H9 (cell line): ENCODE measurements at regions not wholly inside any gene's neighbourhood (a gene's known extent, or its start where the extent isn't known, plus 50 kb on each side); places are given as distances from the start of the nearest gene placed in this dataset.

Source experiments
- DNase-seq: peaks from one replicate; pipeline ENCODE4 v3.0.0-alpha.2; 2017
- H2AFZ ChIP-seq: one replicate; pipeline ENCODE4 v1.6.1; 2013; ENCODE audit warnings: mild to moderate bottlenecking, low read length, control low read depth, moderate library complexity
- H2AK5ac ChIP-seq: 2 replicates; pipeline ENCODE4 v1.6.1; 2013; ENCODE audit warnings: low read length, control low read depth, mixed read lengths; ENCODE audit not compliant: insufficient read length
- H2BK120ac ChIP-seq: one replicate; pipeline ENCODE4 v1.6.1; 2013; ENCODE audit warnings: low read depth, mild to moderate bottlenecking, low read length, control low read depth, inconsistent platforms; ENCODE audit not compliant: poor library complexity, severe bottlenecking
- H2BK12ac ChIP-seq: 2 replicates; pipeline ENCODE4 v1.6.1; 2013; ENCODE audit warnings: low read length, control low read depth, mixed read lengths, low read depth; ENCODE audit not compliant: insufficient read length
- H2BK15ac ChIP-seq: 2 replicates; pipeline ENCODE4 v1.6.1; 2013; ENCODE audit warnings: low read depth, low read length, control low read depth
- H2BK20ac ChIP-seq: one replicate; pipeline ENCODE4 v1.6.1; 2013; ENCODE audit warnings: low read depth, mild to moderate bottlenecking, low read length, control low read depth, inconsistent platforms; ENCODE audit not compliant: poor library complexity, severe bottlenecking
- H2BK5ac ChIP-seq: 2 replicates; pipeline ENCODE4 v1.6.1; 2013; ENCODE audit warnings: low read length, control low read depth, mixed read lengths; ENCODE audit not compliant: insufficient read length
- H3K14ac ChIP-seq: 2 replicates; pipeline ENCODE4 v1.6.1; 2013; ENCODE audit warnings: low read length, control low read depth; ENCODE audit not compliant: insufficient read depth
- H3K18ac ChIP-seq: 2 replicates; pipeline ENCODE4 v1.6.1; 2013; ENCODE audit warnings: low read depth, mild to moderate bottlenecking, mixed read lengths, low read length, control low read depth; ENCODE audit not compliant: insufficient read length
- H3K23ac ChIP-seq: 2 replicates; pipeline ENCODE4 v1.6.1; 2013; ENCODE audit warnings: low read length, control low read depth, mixed read lengths, low read depth; ENCODE audit not compliant: insufficient read length
- H3K23me2 ChIP-seq: 2 replicates; pipeline ENCODE4 v1.6.1; 2013; ENCODE audit warnings: low read depth, mild to moderate bottlenecking, mixed read lengths, low read length, control low read depth; ENCODE audit not compliant: insufficient read length, poor library complexity, severe bottlenecking
- H3K27ac ChIP-seq: 2 replicates; pipeline ENCODE4 v1.5.1; 2013; ENCODE audit warnings: low read length, control low read depth, mixed read lengths, low read depth; ENCODE audit not compliant: insufficient read length
- H3K27me3 ChIP-seq: 2 replicates; pipeline ENCODE4 v1.6.1; 2013; ENCODE audit warnings: low read length, control low read depth, inconsistent platforms; ENCODE audit not compliant: insufficient read depth
- H3K4ac ChIP-seq: 2 replicates; pipeline ENCODE4 v1.6.1; 2013; ENCODE audit warnings: low read depth, mild to moderate bottlenecking, control low read depth, inconsistent platforms, low read length, moderate library complexity
- H3K4me1 ChIP-seq: 2 replicates; pipeline ENCODE4 v1.6.1; 2013; ENCODE audit warnings: low read length, control low read depth, inconsistent platforms; ENCODE audit not compliant: insufficient read depth
- H3K4me2 ChIP-seq: 2 replicates; pipeline ENCODE4 v1.6.1; 2013; ENCODE audit warnings: low read length, control low read depth, mixed read lengths; ENCODE audit not compliant: insufficient read length, insufficient read depth
- H3K56ac ChIP-seq: 2 replicates; pipeline ENCODE4 v1.6.1; 2013; ENCODE audit warnings: low read depth, mild to moderate bottlenecking, mixed read lengths, low read length, control low read depth; ENCODE audit not compliant: insufficient read length
- H3K79me1 ChIP-seq: 2 replicates; pipeline ENCODE4 v1.6.1; 2013; ENCODE audit warnings: low read depth, mild to moderate bottlenecking, moderate library complexity, low read length, control low read depth, inconsistent platforms; ENCODE audit not compliant: insufficient read depth, poor library complexity, severe bottlenecking
- H3K79me2 ChIP-seq: 2 replicates; pipeline ENCODE4 v1.6.1; 2013; ENCODE audit warnings: low read length, control low read depth, inconsistent platforms; ENCODE audit not compliant: insufficient read depth
- H3K9ac ChIP-seq: 2 replicates; pipeline ENCODE4 v1.6.1; 2013; ENCODE audit warnings: low read length, control low read depth, mixed read lengths; ENCODE audit not compliant: insufficient read length; ENCODE audit errors: extremely low read depth
- H3K9me3 ChIP-seq: one replicate; pipeline ENCODE4 v1.6.1; 2013; ENCODE audit warnings: low read depth, low read length, inconsistent platforms; ENCODE audit not compliant: control insufficient read depth
- H3T11ph ChIP-seq: one replicate; pipeline ENCODE4 v1.6.1; 2013; ENCODE audit warnings: mild to moderate bottlenecking, low read length, control low read depth, inconsistent platforms
- H4K20me1 ChIP-seq: one replicate; pipeline ENCODE4 v1.6.1; 2013; ENCODE audit not compliant: control insufficient read depth, insufficient read length, insufficient read depth
- H4K5ac ChIP-seq: 2 replicates; pipeline ENCODE4 v1.6.1; 2013; ENCODE audit warnings: low read depth, mild to moderate bottlenecking, mixed read lengths, low read length, control low read depth; ENCODE audit not compliant: insufficient read length
- H4K8ac ChIP-seq: replicated peaks from 2 replicates; pipeline ENCODE4 v1.6.1; 2013; ENCODE audit warnings: low read length, control low read depth, mixed read lengths, low read depth; ENCODE audit not compliant: insufficient read length
- H4K91ac ChIP-seq: 2 replicates; pipeline ENCODE4 v1.6.1; 2013; ENCODE audit warnings: low read depth, mild to moderate bottlenecking, moderate library complexity, mixed read lengths, low read length, control low read depth; ENCODE audit not compliant: insufficient read length
- H3K27ac Mint-ChIP-seq, 3 experiments: 2 replicates in 2 of 3; 3 replicates in 1 of 3; pipeline ENCODE4 v1.8.0; 2020 to 2021; ENCODE audit warnings: mixed read lengths in 3 of 3, mild to moderate bottlenecking in 1 of 3, moderate library complexity in 1 of 3
- H3K27me3 Mint-ChIP-seq: 2 replicates; pipeline ENCODE4 v1.8.0; 2021; ENCODE audit warnings: low read depth, mild to moderate bottlenecking, moderate library complexity, mixed read lengths
- H3K36me3 Mint-ChIP-seq, 3 experiments: 2 replicates in 2 of 3; 3 replicates in 1 of 3; pipeline ENCODE4 v1.8.0; 2020 to 2021; ENCODE audit warnings: low read depth in 3 of 3, mixed read lengths in 3 of 3; ENCODE audit not compliant: insufficient read depth in 1 of 3
- H3K4me1 Mint-ChIP-seq, 2 experiments: 2 replicates each; pipeline ENCODE4 v1.8.0; 2020; ENCODE audit warnings: mixed read lengths in 2 of 2
- H3K4me3 Mint-ChIP-seq, 2 experiments: 2 replicates in 1 of 2; 3 replicates in 1 of 2; pipeline ENCODE4 v1.8.0; 2020 to 2021; ENCODE audit warnings: mild to moderate bottlenecking in 2 of 2, mixed read lengths in 2 of 2, moderate library complexity in 1 of 2
- H3K9me3 Mint-ChIP-seq, 2 experiments: 2 replicates in 1 of 2; 3 replicates in 1 of 2; pipeline ENCODE4 v1.8.0; 2020; ENCODE audit warnings: mild to moderate bottlenecking in 2 of 2, mixed read lengths in 2 of 2, moderate library complexity in 1 of 2
- WGBS: extraction: QIAGEN DNeasy Blood & Tissue Kit; methylation state at CpG from one replicate; pipeline ENCODE4 v1.1.7; 2013; ENCODE audit warnings: missing lambda C conversion rate, low lambda C conversion rate, mixed read lengths; ENCODE audit not compliant: insufficient read length; ENCODE audit errors: extremely low coverage; 5-methylcytosine and 5-hydroxymethylcytosine counted together
- TF ChIP-seq, protein P1 (sequence below): fragments of 200-600 bp; sonication (generic); conservative IDR thresholded peaks from 3 replicates; pipeline ENCODE4 v1.8.0; 2021; ENCODE audit warnings: antibody characterized with exemption, mild to moderate bottlenecking

GRCh38 chr11:33989461-33989860 lies 62.1 kb upstream of the CAPRIN1 start:
- no peak overlapping the region for H4K91ac ChIP-seq
- no peak overlapping the region for H4K5ac ChIP-seq
- H3K79me2 ChIP-seq, result no peaks in the 10 kb centered on the region
- H3K9ac ChIP-seq, result no peak overlapping the region
- no peak overlapping the region for H2BK20ac ChIP-seq
- Mint-ChIP-seq H3K27ac (no peak overlapping the region), H3K27me3 (no peaks in the 10 kb centered on the region; the same call in none of the 2 replicates), H3K36me3 (no peaks in the 10 kb centered on the region; a peak in 1 of 7 replicates), H3K4me3 (no peak overlapping the region), H3K9me3 (peaks cover 14 to 16% of the 10 kb centered on the region in 2 experiments; a peak in 4 of 5 replicates), H3K4me1 (peaks cover 4 to 5% of the 10 kb centered on the region in 2 experiments; a peak in 2 of 4 replicates)
- H4K20me1 ChIP-seq, result no peaks in the 10 kb centered on the region
- DNase-seq, result no peak
- no peak overlapping the region for H2BK15ac ChIP-seq
- no peak overlapping the region for H3T11ph ChIP-seq
- no peak overlapping the region for H2BK120ac ChIP-seq
- H2BK12ac ChIP-seq, result no peak overlapping the region
- H3K23me2 ChIP-seq, result no peaks in the 10 kb centered on the region
- no peak overlapping the region for H3K23ac ChIP-seq
- no peak overlapping the region for H3K4me2 ChIP-seq
- H3K4me1 ChIP-seq, result no peaks in the 10 kb centered on the region
- H2BK5ac ChIP-seq, result no peak overlapping the region
- no peak overlapping the region for H3K18ac ChIP-seq
- H3K4ac ChIP-seq, result no peak overlapping the region
- no peak overlapping the region for H3K27ac ChIP-seq
- H2AFZ ChIP-seq, result no peak overlapping the region
- no peaks in the 10 kb centered on the region for H3K9me3 ChIP-seq
- no peak overlapping the region for H3K56ac ChIP-seq
- no peaks in the 10 kb centered on the region for H3K27me3 ChIP-seq
- H2AK5ac ChIP-seq, result no peak overlapping the region
- H3K14ac ChIP-seq, result no peak overlapping the region
- TF ChIP-seq, protein P1, sequence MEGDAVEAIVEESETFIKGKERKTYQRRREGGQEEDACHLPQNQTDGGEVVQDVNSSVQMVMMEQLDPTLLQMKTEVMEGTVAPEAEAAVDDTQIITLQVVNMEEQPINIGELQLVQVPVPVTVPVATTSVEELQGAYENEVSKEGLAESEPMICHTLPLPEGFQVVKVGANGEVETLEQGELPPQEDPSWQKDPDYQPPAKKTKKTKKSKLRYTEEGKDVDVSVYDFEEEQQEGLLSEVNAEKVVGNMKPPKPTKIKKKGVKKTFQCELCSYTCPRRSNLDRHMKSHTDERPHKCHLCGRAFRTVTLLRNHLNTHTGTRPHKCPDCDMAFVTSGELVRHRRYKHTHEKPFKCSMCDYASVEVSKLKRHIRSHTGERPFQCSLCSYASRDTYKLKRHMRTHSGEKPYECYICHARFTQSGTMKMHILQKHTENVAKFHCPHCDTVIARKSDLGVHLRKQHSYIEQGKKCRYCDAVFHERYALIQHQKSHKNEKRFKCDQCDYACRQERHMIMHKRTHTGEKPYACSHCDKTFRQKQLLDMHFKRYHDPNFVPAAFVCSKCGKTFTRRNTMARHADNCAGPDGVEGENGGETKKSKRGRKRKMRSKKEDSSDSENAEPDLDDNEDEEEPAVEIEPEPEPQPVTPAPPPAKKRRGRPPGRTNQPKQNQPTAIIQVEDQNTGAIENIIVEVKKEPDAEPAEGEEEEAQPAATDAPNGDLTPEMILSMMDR, result no peak
- H3K79me1 ChIP-seq, result no peaks in the 10 kb centered on the region
- H4K8ac ChIP-seq, result no peak overlapping the region
- WGBS, result no CpG with 5 or more reads among the region's 7 CpGs
